Endothelial cell of umbilical vein (primary cell): ENCODE measurements at regions not wholly inside any gene's neighbourhood (a gene's known extent, or its start where the extent isn't known, plus 50 kb on each side); places are given as distances from the start of the nearest gene placed in this dataset.

Experiments used
- BruUV-seq: library from RNA; stranded (reverse); fragments of 400-500 nt; replicated peaks from 2 replicates; lab custom pipeline; 2021; lab: Mats Ljungman, UMichigan
- CTCF ChIA-PET: fragments of 300-600, 350-600 bp; sonication (Branson Sonifier 250); formaldehyde crosslinking; loops from one replicate; lab custom pipeline; 2021; ENCODE audit warnings: antibody characterized with exemption, inconsistent platforms; lab: Charles Lee
- POLR2A ChIA-PET: fragments of 300-600, 350-600 bp; sonication (Branson Sonifier 250); formaldehyde crosslinking; loops from one replicate; lab custom pipeline; 2021; ENCODE audit warnings: antibody characterized with exemption, inconsistent platforms; lab: Charles Lee
- DNase-seq: peaks from one replicate; pipeline ENCODE4 v3.0.0-alpha.2; 2011; ENCODE audit warnings: low read depth, low spot score
- FAIRE-seq: peaks from 2 replicates; lab custom pipeline; 2011; peaks lifted over from hg19 to GRCh38; lab: Jason Lieb, UNC
- H2AFZ ChIP-seq: 2 replicates; pipeline ENCODE4 v1.6.0; 2012; ENCODE audit warnings: low read depth, low read length, control low read depth, inconsistent platforms
- H3K27ac ChIP-seq: 2 replicates; pipeline ENCODE4 v1.5.1; 2011; ENCODE audit warnings: low read depth, mild to moderate bottlenecking, control low read depth, low read length, moderate library complexity; ENCODE audit not compliant: insufficient read depth
- H3K27me3 ChIP-seq, 2 experiments: 2 replicates each; pipeline versions ENCODE4 v1.6.0 to v1.6.1; 2011; ENCODE audit warnings: low read length in 2 of 2, mixed read lengths in 1 of 2; ENCODE audit not compliant: control insufficient read depth in 2 of 2, insufficient read depth in 2 of 2
- H3K36me3 ChIP-seq, 2 experiments: 2 replicates in 1 of 2; 3 replicates in 1 of 2; pipeline ENCODE4 v1.5.1; 2011; ENCODE audit warnings: low read length in 2 of 2, mild to moderate bottlenecking in 1 of 2, moderate library complexity in 1 of 2; ENCODE audit not compliant: control insufficient read depth in 2 of 2, insufficient read depth in 2 of 2; ENCODE audit errors: extremely low read depth in 1 of 2
- H3K4me1 ChIP-seq: 3 replicates; pipeline ENCODE4 v1.5.1; 2011; ENCODE audit warnings: mild to moderate bottlenecking, low read length; ENCODE audit not compliant: control insufficient read depth, insufficient read depth; ENCODE audit errors: extremely low read depth
- H3K4me2 ChIP-seq: 2 replicates; pipeline ENCODE4 v1.6.1; 2011; ENCODE audit warnings: low read length, control low read depth, mixed read lengths; ENCODE audit not compliant: insufficient read depth
- H3K4me3 ChIP-seq, 3 experiments: fragments of 200-600 bp in 1 of 3; sonication (generic), shearing (Covaris generic) in 1 of 3; replicated peaks in 1 of 3; 2 replicates each; pipeline ENCODE4 v1.5.1; 2011 to 2016; ENCODE audit warnings: control low read depth in 3 of 3, low read length in 3 of 3, mild to moderate bottlenecking in 2 of 3, inconsistent platforms in 1 of 3, low read depth in 1 of 3, moderate library complexity in 1 of 3; ENCODE audit not compliant: insufficient read depth in 1 of 3
- H3K79me2 ChIP-seq: 2 replicates; pipeline ENCODE4 v1.6.0; 2012; ENCODE audit warnings: low read length, inconsistent platforms; ENCODE audit not compliant: control insufficient read depth, insufficient read depth
- H3K9ac ChIP-seq: replicated peaks from 2 replicates; pipeline ENCODE3; 2011; ENCODE audit warnings: low read length, control low read depth; ENCODE audit not compliant: insufficient read depth; ENCODE audit errors: extremely low read depth
- H3K9me1 ChIP-seq: replicated peaks from 3 replicates; pipeline ENCODE4 v1.6.0; 2011; ENCODE audit warnings: mild to moderate bottlenecking, low read length; ENCODE audit not compliant: control insufficient read depth, insufficient read depth; ENCODE audit errors: extremely low read depth
- H3K9me3 ChIP-seq: replicated peaks from 2 replicates; pipeline ENCODE4 v1.5.1; 2012; ENCODE audit warnings: low read length, inconsistent platforms; ENCODE audit not compliant: control insufficient read depth, insufficient read depth
- H4K20me1 ChIP-seq: replicated peaks from 2 replicates; pipeline ENCODE3; 2011; ENCODE audit warnings: mild to moderate bottlenecking, low read length; ENCODE audit not compliant: control insufficient read depth, insufficient read depth; ENCODE audit errors: extremely low read depth
- EZH2 ChIP-seq: IDR thresholded peaks from 2 replicates; pipeline ENCODE4 v1.6.1; 2012; ENCODE audit warnings: borderline replicate concordance, low read depth, mild to moderate bottlenecking, moderate library complexity, low read length, inconsistent platforms; ENCODE audit not compliant: severe bottlenecking
- FOS ChIP-seq: IDR thresholded peaks from 2 replicates; pipeline ENCODE4 v1.6.1; 2011; ENCODE audit warnings: mild to moderate bottlenecking, low read length, moderate library complexity, borderline replicate concordance; ENCODE audit not compliant: insufficient read depth
- GATA2 ChIP-seq: IDR thresholded peaks from 2 replicates; pipeline ENCODE4 v1.7.0; 2011; ENCODE audit warnings: low read depth, mild to moderate bottlenecking, moderate library complexity, mixed read lengths, low read length; ENCODE audit not compliant: insufficient read length, insufficient read depth
- JUN ChIP-seq: IDR thresholded peaks from 2 replicates; pipeline ENCODE4 v1.6.1; 2011; ENCODE audit warnings: borderline replicate concordance, low read depth; ENCODE audit not compliant: insufficient read length, insufficient read depth
- MYC ChIP-seq: IDR thresholded peaks from one replicate; pipeline ENCODE4 v1.6.1; 2011; ENCODE audit warnings: mild to moderate bottlenecking, low read depth, low read length
- POLR2A ChIP-seq: IDR thresholded peaks from 2 replicates; pipeline ENCODE4 v1.6.1; 2012; ENCODE audit warnings: low read depth, mild to moderate bottlenecking, control low read depth, low read length
- POLR2AphosphoS5 ChIP-seq: IDR thresholded peaks from 2 replicates; pipeline ENCODE4 v1.6.1; 2012; ENCODE audit warnings: low read depth, mild to moderate bottlenecking, control low read depth, low read length, moderate library complexity; ENCODE audit not compliant: insufficient read depth
- dilution Hi-C: fragments of 300-500 bp; cut with MboI; formaldehyde crosslinking; loops from one replicate; pipeline ENCODE4 v1.15.0; 2019; ENCODE audit warnings: low sequenced_read_pairs; ENCODE audit not compliant: extremely low pct_ligation_motif_present
- intact Hi-C: fragments of 100-400 bp; cut with micrococcal nuclease; formaldehyde crosslinking; loops from one replicate; pipeline ENCODE4 v1.10.0; 2022
- TF ChIP-seq, protein P1 (sequence below), 2 donors: IDR thresholded peaks; 1 replicate in 1 of 2; 2 replicates in 1 of 2; pipeline ENCODE4 v1.5.1; 2011; ENCODE audit warnings: low read length in 2 of 2, mild to moderate bottlenecking in 2 of 2, moderate library complexity in 2 of 2, control low read depth in 1 of 2, inconsistent platforms in 1 of 2, low read depth in 1 of 2; ENCODE audit not compliant: insufficient read depth in 1 of 2; ENCODE audit errors: extremely low read depth in 1 of 2
- TF ChIP-seq, protein P2 (sequence below): IDR thresholded peaks from 2 replicates; pipeline ENCODE4 v1.6.1; 2011; ENCODE audit not compliant: insufficient read depth, insufficient read length

DNA sequence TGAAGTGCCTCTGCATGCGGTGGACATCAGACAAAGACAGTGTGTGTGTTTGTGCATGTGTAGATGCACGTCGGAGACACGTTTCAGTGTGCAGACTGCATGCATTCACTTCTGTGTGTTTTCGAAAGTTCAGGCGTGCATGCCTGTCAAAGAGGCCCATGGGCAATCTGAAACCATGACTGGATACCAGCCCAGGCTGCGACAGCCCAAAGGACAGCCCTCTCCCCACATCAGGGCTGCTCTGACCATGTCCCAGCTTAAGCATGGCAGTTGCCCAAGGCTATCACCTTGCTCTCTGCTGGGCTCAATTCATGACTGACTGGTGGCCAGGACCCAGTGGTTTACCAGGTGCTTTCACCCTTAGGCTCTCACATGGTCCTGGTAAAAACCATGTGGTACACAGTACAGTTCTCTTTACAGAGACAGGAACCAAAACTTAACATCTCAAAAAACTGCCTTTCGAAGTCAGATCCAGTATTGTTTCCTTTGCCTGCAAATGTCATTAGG lies 423.7 kb upstream of the CADM1 start:
- TF ChIP-seq FOS (no peak), POLR2A (no peak), EZH2 (no peak), GATA2 (no peak), JUN (no peak), MYC (no peak), POLR2AphosphoS5 (no peak)
- TF ChIP-seq, protein P1, sequence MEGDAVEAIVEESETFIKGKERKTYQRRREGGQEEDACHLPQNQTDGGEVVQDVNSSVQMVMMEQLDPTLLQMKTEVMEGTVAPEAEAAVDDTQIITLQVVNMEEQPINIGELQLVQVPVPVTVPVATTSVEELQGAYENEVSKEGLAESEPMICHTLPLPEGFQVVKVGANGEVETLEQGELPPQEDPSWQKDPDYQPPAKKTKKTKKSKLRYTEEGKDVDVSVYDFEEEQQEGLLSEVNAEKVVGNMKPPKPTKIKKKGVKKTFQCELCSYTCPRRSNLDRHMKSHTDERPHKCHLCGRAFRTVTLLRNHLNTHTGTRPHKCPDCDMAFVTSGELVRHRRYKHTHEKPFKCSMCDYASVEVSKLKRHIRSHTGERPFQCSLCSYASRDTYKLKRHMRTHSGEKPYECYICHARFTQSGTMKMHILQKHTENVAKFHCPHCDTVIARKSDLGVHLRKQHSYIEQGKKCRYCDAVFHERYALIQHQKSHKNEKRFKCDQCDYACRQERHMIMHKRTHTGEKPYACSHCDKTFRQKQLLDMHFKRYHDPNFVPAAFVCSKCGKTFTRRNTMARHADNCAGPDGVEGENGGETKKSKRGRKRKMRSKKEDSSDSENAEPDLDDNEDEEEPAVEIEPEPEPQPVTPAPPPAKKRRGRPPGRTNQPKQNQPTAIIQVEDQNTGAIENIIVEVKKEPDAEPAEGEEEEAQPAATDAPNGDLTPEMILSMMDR (IDR thresholded peaks at IDR 0.05; ENCODE audit: extremely low read depth in 1 of 2, insufficient read depth in 1 of 2, low read depth in 1 of 2, low read length in 2 of 2) = no peak
- TF ChIP-seq, protein P2, sequence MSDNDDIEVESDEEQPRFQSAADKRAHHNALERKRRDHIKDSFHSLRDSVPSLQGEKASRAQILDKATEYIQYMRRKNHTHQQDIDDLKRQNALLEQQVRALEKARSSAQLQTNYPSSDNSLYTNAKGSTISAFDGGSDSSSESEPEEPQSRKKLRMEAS = no peak
- DNase-seq (no peak), FAIRE-seq (no peak)
- no peak overlapping the region for H3K4me2 ChIP-seq
- BruUV-seq = no TSS peak
- intact Hi-C loops (no loop called here), dilution Hi-C loops (no loop called here)
- H3K9me3 ChIP-seq = peaks cover 4% of the 10 kb centered on the region
- no peaks in the 10 kb centered on the region for H3K9me1 ChIP-seq
- no peaks in the 10 kb centered on the region for H3K36me3 ChIP-seq
- no peaks in the 10 kb centered on the region for H3K4me1 ChIP-seq
- no peaks in the 10 kb centered on the region for H3K27me3 ChIP-seq
- no peaks in the 10 kb centered on the region for H4K20me1 ChIP-seq
- ChIA-PET POLR2A (no interaction called here), CTCF (no interaction called here)
- no peaks in the 10 kb centered on the region for H3K79me2 ChIP-seq
- no peak overlapping the region for H3K9ac ChIP-seq
- no peak overlapping the region for H3K4me3 ChIP-seq
- H2AFZ ChIP-seq = no peak overlapping the region
- H3K27ac ChIP-seq = no peak overlapping the region
